AG10803 (cell line): ENCODE measurements at regions not wholly inside any gene's neighbourhood (a gene's known extent, or its start where the extent isn't known, plus 50 kb on each side); places are given as distances from the start of the nearest gene placed in this dataset.

Source experiments
- DNase-seq: peaks from one replicate; pipeline ENCODE4 v3.0.0; 2010; ENCODE audit warnings: low read depth
- H3K4me3 ChIP-seq: 2 replicates; pipeline ENCODE4 v1.5.1; 2011; ENCODE audit warnings: mild to moderate bottlenecking, low read length, control low read depth
- TF ChIP-seq, protein P1 (sequence below): conservative IDR thresholded peaks from 2 replicates; pipeline ENCODE4 v1.5.1; 2011; ENCODE audit warnings: mild to moderate bottlenecking, low read length, control low read depth, inconsistent platforms

DNA sequence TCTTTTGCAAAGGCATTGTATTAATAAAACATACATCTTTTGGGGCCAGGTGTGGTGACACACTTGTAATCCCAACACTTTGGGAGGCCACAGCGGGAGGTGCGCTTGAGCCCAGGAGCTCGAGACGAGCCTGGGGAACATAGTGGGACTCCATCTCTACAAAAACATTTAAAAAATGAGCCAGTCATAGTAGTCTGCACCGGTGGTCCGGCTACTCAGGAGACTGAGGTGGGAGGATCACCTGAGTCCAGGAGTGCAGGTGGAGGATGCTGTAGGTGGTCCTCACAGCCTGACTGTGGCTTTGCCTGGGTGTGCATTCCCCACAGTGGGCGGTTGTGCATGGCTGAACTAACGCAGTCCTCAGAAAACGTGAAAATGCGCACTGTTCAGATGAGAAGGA lies 162.5 kb downstream of the DLL1 start:
- no peak for DNase-seq
- TF ChIP-seq, protein P1, sequence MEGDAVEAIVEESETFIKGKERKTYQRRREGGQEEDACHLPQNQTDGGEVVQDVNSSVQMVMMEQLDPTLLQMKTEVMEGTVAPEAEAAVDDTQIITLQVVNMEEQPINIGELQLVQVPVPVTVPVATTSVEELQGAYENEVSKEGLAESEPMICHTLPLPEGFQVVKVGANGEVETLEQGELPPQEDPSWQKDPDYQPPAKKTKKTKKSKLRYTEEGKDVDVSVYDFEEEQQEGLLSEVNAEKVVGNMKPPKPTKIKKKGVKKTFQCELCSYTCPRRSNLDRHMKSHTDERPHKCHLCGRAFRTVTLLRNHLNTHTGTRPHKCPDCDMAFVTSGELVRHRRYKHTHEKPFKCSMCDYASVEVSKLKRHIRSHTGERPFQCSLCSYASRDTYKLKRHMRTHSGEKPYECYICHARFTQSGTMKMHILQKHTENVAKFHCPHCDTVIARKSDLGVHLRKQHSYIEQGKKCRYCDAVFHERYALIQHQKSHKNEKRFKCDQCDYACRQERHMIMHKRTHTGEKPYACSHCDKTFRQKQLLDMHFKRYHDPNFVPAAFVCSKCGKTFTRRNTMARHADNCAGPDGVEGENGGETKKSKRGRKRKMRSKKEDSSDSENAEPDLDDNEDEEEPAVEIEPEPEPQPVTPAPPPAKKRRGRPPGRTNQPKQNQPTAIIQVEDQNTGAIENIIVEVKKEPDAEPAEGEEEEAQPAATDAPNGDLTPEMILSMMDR = no peak
- no peak overlapping the region for H3K4me3 ChIP-seq

DNA sequence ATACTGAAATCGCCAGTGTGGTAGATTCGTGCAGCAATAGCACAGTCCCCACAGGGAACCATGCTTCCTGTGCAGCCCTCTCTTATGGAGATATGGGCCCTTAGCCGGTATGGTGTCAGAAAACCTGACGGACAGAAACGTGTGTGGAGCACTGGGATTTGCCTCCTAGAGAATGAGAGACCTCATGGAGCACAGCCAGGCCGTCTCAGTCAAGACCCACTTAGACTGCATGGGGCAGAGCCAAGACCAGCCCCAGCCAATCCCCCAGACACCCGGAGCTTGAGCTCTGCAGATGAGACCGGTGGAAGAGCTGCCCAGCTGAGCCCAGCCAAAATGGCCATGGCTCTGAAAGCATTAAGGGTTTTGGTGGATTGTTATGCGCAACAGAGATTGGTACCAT lies 163.7 kb downstream of the DLL1 start:
- TF ChIP-seq, protein P1 = no peak
- no peak overlapping the region for H3K4me3 ChIP-seq
- DNase-seq = no peak

DNA sequence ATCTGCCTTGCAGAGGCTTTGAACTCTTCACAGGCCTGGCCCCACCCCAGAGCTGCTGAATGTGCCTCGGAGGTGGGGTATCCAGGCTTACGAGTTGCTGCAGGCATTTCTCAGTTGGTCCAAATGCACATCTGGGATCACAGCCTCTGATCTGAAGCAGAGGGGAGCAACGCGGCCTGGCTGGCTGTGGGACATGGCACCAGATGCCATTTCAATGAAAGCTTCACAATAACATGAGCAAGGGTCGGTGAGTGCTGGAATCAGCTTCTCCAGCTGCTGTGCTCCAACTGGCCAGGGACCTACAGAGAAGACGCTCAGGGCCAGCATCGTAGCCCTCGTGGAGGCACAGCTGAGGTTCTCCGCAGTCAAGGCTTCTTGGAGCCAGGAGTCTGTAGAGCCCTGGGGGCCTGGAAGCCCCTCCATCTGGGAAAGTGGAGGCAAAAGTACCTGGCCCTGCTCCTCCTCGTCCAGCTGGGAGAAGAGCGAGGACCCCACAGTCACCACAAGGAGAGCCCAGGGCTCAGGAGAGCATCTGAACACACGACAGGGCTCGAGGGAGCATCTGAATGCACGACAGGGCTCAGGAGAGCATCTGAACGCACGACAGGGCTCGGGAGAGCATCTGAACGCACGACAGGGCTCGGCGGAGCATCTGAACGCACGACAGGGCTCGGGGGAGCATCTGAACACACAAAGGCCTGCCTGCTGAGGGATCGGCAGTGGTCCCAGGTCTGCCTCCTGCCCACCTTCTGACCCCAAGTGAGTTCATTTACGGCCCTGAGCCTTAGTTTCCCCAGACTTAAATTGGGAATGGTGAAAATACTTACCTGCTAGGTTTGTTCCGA lies 165.2 kb downstream of the DLL1 start:
- TF ChIP-seq, protein P1 = no peak
- no peak for DNase-seq
- no peak overlapping the region for H3K4me3 ChIP-seq

DNA sequence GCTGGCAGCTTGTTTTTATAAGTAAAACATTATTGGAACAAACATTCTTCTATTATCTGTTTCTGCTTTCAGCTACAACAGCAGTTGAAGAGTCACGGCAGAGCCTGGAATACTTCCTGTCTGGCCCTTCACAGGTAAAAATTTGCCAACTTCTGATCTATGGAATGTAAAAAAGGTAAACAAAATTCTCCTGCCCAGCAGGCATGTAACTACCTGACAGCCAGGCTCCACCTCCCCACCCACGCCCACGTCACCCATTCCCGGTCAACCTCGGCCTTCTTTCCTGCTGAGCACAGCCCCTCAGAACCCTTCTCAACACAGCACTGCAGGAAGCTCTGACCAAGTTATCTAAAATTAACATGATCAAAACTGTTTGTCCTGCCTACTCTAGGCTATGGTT lies 166.0 kb downstream of the DLL1 start:
- H3K4me3 ChIP-seq = no peak overlapping the region
- DNase-seq = no peak
- TF ChIP-seq, protein P1 = no peak

DNA sequence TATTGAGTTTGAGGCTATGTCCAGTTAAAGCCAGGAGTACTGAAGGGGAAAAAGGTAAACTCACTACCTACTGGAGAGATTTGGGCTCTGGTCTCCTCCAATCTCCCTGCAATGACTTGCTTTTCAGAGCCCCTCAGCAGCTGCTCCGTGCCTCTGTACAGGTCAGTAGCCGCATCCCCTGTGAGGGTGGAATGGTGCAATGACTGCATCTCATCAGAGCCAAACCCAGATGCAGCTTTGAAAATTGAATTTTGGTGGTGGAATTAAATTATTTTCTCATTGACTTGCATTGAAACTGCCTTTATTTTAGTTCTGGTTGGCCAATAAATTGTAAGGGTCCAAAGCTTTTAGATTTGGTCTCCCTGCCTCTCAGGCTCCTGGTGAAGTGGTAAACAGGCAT lies 166.7 kb downstream of the DLL1 start:
- TF ChIP-seq, protein P1 = no peak
- no peak for DNase-seq
- H3K4me3 ChIP-seq = no peak overlapping the region

DNA sequence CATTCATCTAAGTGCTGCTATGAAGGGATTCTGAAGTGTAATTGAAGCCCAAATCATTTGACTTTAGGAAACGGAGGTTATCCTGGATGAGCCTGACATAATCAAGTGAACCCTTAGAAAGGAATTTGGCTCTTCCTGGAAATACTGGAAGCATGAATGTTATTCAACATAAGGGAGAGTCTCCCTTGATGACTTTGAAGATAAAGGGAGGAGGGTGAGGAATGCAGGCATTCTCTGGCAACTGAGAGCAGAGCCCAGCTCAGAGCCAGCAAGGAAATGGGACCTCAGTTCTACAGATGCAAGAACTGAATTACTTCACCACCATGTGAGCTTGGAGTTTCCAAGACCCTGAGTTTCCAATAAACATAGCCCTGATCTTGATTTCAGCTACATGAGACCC lies 168.2 kb downstream of the DLL1 start:
- TF ChIP-seq, protein P1 = no peak
- DNase-seq = no peak
- H3K4me3 ChIP-seq = no peak overlapping the region
